Stimulated activated CD4-positive, alpha-beta T cell treated with anti-CD3 and anti-CD28 coated beads, Interleukin-2, amount 100 ng/mL, for 48 hours (primary cell): ENCODE measurements at regions not wholly inside any gene's neighbourhood (a gene's known extent, or its start where the extent isn't known, plus 50 kb on each side); places are given as distances from the start of the nearest gene placed in this dataset.
"Not testable (repeated sequence)": the region's sequence is repeated elsewhere in the genome, so short reads cannot be mapped to it uniquely, and the experiment has no call there.

Source experiments
- DNase-seq, 2 donors: peaks; one replicate each; pipeline ENCODE4 v3.0.0-alpha.2; 2020

DNA sequence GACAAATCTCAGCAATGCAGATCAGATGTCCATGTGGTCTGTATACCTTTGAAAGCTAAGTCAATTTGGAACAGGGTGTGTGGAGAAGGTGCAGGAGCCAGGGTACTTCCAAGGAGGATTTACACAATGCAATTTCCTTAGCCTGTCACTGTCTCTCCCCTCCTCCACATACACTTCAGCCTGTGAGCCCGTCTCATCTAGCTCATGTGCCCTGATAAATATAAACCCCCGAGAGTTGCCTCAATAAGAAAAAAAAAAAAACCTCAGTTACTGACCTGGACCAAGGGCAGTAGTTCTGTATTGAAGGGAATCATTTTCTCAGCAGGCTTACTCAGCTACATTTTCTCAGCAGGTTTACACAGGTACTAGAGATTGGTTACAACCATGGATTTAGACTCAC is 132.1 kb upstream of the PELI2 start:
- no peak for DNase-seq

DNA sequence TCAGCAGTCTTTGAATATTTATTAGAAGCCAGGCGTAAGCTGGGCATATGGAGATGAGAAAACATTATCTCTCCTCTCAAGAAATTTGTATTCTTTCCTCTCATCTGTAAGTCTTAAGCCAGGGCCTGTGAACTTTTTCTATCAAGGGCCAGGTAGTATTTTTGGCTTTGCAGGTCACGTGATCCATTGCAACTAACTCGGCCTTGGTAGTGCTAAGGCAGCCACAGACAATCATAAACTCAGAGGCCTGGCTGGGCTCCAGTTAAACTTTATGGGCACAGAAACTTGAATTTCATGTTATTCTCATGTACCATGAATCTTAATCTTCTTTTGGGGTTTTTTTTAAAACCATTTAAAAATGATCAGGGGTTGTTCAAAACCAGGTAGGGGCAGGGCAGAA is 117.4 kb upstream of the PELI2 start:
- no peak for DNase-seq

DNA sequence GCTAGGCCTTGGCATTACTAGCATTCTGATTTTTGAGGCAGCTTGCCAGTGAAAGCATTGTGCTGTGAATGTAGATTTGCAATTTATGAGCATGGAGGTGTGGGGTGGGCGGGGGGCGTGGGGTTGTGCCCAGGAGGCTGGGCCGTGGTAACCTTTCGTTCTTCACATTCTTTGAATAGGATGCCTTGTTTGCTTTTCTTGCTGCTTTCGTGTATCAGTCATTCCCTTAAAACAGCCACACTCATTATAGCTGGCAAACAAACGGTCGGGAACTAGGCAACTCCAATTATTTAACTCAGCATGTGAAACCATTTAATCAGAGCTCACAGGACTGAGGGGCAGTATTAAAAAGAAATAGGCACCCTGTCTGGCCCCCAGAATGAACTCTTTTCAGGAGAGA is 115.9 kb upstream of the PELI2 start:
- no peak for DNase-seq

DNA sequence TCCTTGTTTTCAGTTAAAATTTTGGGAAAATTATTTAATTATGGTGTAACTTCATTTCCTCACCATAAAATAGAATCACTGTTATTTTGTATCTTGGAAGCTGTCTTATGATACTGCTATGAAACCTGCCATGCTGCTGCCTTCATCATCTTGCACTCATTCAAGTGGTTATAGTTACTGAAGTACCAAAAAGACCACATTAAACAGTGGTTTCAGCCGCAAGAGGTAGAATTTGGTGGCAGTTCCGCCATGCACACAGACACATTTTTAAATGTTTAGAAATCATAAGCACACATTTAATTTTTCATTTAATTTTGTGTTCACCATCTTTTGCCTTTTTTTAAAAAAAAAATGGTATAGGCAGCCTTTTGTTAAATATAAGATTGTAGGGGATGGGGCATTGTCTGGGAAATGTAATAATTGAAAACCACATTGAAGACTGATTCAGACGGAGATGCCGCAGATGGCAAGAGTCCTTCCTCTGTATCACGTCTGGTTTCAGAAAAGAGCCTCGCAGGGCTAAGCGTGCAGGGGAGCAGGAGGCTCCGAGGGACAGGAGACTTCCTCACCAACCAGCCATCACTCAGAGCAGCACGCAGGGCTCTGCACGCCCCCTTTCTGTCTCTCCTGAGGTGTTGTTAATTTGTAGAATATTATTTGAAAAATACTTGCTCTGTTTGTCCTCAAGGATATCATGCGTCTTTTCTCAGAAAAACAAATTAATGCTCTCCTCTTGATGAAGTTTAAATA is 115.2 kb upstream of the PELI2 start:
- peak; percentile 24 to 25 for DNase-seq

DNA sequence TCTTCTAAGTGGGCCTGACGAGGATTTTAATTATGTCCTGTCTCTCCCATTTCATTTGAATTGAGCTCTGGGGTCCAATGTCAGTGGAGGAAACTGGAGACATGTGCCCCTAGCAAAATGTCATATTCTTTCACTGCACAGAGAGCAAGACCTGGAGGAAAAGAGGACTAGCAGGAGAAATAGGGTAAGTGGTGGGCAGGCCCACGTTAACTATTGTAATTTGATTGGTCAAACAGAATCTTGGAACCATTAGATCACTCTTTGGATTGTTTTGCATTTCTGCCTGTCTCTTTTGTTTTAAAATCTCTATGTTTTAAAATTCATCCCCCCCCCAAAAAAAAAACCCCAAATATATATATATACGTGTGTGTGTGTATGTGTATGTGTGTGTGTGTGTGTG is 113.9 kb upstream of the PELI2 start:
- no peak for DNase-seq

DNA sequence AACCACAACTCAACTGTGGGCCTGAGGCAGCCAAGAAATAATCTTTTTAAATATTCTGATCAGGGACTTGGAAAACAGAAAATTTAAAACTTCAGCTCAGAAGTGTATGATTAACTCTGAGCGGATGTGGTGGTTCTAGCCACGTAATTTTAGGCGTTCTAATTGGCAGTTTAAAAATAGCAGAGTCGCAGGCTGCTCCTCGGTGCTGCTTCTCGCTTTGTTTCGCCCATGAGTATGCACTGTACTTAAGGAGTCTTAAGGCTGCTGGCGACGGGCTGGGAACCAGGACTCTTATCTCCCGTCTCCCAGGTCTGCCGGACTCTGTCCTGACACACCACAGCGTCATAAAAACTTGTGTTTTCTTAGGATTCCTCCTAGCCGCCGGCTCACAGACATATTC is 113.4 kb upstream of the PELI2 start:
- DNase-seq, result no peak

DNA sequence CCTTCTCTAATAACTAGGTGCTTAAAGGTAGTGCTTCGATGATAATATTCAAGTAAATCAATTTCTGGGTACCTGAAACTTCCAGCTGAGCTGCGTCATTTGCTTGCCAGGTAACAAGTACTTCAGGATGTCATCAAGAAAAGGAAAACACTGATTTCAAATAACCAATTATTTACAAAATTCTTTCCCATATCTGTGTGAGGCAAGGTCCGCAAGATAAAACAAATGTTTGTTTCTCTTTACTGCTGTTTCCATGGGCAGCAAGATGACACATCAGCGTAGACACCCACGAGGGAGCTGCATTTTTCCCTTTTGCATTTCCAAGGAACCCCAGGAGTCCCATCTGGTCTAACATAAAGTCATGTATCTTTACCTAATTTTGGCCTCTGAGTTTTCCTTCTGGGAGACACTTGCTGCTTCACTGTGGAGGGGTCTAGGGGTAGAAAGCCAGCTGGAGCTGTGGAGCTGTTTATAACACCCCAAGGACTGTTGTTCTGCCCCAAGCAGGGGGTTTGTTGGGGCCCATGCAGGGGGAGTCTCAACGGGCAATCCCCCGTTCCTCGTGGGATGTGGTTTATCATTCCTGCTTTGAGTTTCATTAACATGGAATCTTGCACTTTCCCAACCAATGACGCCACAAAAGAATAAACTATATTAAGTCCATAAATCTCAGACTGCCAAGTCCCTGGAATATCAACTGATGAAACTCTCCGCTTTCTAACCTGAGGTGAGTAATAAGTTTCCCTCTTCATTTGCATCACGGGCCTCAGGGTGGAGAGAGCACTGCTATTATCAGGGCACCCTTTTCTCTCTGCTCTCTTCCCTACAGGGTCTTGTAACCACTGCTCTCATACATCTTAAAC is 112.8 kb upstream of the PELI2 start:
- no peak for DNase-seq

DNA sequence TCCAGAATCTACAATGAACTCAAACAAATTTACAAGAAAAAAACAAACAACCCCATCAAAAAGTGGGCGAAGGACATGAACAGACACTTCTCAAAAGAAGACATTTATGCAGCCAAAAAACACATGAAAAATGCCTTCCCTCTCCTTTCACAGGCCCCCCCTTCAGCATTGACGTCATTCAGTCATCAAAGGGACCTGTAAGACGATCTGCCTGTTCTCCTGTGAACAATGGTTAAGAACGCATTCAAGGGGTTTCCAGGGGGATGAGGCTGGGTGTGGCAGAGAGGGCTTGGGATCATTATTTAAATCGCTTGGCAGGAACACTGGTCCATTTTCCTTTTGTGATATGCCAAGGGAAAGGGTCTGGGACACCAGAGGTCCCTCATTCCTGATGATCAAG is 110.7 kb upstream of the PELI2 start:
- DNase-seq, result not testable (repeated sequence)

DNA sequence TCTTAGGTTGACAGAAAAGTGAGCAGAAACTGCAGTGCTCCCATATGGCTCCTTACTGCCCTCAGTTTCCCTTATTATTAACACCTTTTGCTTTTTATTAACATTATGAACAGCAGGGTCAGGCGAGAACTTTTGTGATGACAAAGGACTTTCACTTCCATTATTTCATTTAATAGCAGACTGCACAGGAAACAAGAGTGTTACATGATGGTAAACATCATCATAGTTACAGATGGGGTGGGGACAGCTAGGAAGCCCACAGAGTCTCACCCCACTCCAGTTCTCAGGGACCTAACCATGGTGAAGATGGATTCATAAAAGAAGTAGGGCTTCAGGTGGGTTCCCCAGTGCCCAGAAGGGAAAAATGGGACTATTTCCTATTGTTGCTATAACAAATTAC is 110.1 kb upstream of the PELI2 start:
- DNase-seq, result no peak

DNA sequence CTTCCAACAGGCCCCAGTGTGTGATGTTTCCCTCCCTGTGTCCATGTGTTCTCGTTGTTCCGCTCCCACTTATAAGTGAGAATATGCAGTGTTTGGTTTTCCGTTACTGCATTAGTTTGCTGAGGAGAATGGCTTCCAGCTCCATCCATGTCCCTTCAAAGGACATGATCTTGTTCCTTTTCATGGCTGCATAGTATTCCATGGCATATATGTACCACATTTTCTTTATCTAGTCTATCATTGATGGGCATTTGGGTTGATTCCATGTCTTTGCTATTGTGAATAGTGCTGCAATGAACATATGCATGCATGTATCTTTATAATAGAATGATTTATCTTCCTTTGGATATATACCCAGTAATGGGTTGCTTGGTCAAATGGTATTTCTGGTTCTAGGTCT is 109.5 kb upstream of the PELI2 start:
- DNase-seq, result not testable (repeated sequence)

DNA sequence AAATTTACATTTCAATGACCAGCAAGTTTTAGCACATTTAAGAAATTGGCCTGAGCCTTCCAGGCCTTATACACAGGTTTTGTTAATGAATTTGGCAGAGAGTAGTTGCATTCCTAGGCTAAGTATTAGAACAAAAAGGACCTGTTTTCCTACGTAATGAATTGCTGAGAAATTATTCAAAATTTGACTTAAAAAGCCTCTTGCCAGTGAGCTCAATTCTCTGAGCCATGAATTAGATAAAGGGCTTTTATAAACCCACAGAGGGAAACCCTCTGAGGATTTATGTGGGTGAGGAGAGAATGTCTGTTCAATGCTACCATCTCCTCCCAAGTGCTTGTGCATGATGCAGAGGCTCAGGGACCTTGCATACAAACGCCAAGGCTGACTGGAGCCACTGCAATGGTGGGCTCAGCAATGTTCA is 94.5 kb upstream of the PELI2 start:
- no peak for DNase-seq

DNA sequence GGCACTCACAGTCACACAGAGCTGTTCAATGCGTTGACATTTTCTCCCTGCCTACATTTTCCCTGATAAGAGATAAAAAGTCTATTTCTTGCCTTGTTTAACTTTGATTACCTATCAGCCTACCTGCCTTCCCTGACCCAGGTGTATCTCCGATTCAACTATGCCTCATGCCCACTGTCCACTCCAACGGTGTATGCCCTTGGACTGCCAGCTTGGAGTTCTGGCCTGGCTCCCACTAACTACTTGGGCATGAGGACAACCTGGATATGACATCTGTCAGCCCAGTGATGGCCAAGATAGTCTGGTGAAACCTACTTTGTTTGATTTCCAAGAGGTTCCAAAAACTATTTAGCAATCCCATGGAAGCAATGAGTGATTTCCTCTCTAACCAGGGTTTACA is 93.0 kb upstream of the PELI2 start:
- DNase-seq, result no peak

DNA sequence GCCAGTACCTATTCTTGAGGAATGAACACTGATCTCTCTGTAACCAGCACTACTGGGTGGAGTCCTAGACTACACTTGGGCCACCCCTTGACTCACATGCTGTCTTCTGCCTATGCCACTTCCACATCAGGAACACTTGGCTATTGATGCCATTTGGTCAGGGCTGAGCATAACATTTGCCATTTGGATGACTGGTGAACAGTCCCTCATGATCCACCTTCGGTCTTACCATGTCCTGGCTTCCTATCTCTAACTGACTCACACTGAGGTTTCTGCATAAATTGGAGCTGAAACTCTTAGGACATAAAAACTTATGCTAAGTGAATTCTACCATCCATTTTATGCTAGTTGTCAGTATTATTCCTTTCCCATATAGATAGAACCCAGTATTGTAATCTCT is 91.7 kb upstream of the PELI2 start:
- no peak for DNase-seq

DNA sequence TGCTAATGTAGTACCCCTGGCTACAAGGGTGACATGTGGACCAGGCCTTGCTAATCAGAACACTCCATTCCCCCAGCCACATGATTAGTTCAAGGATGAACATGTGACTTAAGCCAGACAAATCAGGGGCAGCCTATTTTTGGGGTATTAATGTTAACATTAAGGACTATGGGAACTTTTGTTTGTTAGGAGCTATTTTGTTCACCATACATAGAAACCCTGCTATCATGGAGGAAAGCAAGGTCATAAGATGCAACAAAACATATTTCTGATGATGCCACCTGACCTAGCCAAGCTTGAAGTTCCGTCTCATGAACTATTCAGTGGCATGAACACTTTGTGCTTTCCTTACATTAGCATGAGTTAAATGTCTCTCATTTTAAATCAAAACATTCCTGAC is 90.8 kb upstream of the PELI2 start:
- no peak for DNase-seq

DNA sequence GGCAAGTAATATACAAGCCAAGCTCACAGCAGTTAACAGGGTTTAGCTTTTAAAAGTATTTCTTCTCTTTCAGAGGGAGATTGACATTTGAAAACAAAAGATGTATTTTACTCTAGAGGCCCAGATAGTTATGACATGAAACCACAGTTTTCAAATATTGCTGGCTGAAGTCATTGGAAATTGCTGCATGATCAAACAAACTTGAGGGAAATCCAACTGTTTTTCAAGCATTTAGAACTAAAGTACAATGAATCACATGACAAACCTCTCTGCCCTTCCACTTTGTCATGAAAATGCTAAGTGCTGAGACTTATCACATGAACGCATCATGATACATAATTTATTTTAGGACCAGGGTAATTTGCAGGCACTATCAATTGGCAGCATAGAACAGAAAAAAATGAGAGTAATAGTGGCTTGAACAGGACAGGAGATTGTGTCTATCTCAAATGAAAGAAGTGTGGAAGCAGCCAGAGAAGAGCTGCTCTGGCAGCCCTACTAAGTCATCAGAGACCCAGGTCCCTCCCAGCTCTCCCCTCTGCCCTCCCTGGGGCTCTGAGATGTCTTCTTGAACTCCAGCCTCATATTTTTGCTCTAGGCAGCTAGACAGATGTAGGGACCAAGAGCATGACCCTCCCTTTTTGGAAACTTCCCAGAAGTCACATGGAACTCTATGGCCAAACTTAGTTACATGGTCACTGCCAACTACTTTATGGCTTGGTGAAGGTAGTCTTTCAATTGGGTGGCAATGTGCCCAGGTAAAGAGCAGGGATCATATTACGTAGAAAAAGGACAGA is 90.1 kb upstream of the PELI2 start:
- no peak for DNase-seq

DNA sequence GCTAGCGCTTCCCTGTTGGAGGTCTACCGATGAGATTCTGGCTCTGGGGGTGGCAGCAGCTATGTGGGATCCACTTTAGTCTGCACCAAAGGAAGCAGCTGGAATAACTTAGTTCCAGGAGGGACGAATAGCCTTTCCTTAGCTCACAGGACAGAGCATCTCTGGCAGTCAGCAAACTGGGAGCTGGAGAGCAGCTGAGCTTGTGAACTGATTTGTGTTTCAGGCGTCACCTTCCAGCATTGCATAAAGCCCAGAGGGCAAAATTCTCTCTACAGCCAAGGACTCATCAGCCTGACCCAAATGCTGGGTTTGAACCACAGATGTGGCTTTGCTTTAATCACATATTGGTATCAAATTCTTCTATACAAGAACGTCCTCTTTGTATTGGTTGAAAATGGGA is 81.9 kb upstream of the PELI2 start:
- DNase-seq, result no peak

DNA sequence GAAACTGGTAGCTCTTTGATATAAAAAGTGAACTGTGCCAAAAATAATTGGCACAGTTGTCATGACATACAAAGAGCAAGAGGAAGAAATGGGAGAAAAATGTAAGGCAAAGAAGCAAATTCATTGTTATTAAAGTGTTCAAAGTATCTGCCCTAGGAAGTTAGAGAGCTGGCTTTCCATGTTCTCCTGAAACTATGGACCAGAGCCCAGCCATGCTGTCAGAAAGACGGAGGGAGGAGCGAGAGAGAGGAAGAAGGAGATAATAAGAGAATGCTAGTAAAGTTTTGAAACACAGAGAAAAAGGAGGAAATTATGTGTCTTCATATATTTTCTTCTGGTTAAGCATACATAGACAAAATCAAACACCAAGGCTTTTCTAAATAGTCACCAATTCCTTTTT is 78.1 kb upstream of the PELI2 start:
- DNase-seq, result no peak

DNA sequence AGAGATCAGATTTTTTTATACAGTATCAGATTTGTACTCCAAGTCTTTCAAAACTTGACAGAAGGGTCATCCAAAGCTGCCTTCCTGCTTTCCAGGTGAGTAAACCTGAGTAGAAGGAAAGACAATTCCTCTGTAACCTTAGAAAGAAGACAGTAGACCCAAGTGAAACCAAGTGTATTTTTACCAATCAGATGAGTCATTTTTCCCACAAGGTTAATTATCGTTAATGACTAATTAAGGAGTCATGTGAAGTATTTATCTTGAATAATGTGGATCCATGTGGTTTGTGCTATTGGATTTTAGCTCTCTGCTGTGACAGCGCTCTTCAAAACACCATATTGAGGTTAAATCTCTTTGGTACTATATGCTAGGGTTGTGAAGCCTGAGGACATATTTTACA is 74.0 kb upstream of the PELI2 start:
- no peak for DNase-seq

DNA sequence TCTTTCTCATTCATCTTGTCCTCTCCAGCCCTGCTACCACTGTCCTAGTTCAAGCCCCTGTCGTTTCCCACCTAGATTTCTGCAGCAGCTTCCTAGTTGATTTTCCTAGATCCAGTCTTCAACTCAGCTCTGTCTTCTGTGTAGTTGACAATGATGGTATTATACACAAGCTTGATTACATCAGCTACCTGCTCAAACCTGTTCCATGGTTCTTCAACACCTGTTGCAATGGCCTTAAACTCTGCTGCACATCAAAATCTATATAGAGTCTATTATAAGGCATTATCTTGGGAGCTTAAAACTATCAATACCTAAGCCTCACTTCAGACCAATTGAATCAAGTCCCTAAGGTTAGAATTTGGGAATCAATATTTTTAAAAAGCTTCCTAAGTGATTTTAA is 71.7 kb upstream of the PELI2 start:
- no peak for DNase-seq

DNA sequence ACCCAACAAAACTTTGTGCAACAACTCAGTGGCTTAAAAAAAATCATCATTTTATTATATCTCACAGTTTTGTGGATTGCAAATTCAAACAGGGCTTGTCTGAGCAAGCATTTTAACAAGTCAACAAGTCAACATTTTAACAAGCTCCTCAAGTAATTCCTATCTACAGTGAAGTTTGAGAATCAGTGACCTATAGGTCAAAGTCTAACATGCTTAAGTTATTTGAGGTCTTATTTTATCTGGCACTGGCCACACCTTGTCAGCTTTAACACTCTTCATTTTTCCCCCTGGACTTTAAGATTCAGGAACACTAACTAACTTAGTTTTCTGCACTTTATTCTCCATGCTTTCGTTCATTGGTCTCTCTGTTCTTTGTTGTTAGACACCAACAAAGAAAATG is 71.2 kb upstream of the PELI2 start:
- no peak for DNase-seq

DNA sequence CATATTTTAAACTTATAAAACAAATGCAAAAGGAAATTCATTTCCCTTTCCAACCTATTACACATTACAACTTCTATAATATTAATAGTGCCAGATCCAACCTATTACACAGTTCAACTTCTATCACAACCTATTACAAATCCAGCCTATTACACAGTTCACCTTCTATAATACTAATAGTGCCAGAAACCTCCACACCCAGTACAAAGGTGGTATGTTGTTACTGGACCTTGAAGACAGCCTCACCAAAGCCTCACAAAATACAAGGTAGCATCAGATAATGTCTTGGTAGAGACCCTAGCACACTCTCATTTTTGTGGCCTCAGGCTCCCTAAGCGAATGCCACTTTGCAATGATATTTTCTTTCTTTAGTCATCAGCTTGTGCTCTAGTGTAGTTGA is 68.7 kb upstream of the PELI2 start:
- no peak for DNase-seq

DNA sequence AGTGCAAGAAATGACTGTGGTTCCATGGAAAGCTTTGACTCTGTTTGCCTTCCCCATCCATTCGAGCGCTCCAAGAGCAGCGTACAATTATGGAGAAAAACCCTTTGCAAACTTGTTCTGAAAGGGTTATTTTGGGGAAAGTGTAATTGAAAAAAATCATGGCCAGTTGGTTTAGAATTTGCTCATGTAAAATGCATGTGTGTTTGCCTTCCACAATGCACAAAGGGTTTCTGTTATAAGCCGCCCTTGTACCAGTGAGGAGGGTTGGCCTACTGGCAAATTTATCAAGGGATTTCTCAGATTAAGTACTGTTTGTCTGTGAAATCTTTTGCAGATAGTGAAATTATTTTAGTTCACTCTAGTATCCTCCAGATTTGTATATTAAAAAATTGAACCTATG is 62.7 kb upstream of the PELI2 start:
- DNase-seq, result no peak

DNA sequence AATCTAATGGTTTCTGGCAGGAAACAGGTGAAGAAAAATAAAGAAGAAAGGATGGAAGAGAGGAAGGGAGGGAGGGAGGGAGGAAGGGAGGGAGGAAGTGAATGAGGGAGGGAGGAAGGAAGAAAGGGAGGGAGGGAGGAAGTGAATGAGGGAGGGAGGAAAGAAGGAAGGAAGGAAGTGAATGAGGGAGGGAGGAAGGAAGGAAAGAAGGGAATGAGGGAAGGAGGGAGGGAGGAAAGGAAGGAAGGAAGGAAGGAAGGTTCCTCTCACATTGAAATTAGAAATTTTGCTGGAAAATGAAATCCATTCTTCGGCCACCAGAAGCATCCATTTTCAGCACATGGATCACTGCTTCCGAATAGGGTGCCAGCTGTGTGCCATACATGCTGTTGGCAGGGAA is 62.2 kb upstream of the PELI2 start:
- no peak for DNase-seq
